HG02798 (cell line): ENCODE measurements at regions not wholly inside any gene's neighbourhood (a gene's known extent, or its start where the extent isn't known, plus 50 kb on each side); places are given as distances from the start of the nearest gene placed in this dataset.
A peak's percentile ranks its signal among the peaks of the same experiment; 100 is the strongest.

Source experiments
- ATAC-seq: cut with Tn5 transposase; IDR thresholded peaks from one replicate; pipeline ENCODE4 v1.9.1; 2021; ENCODE audit warnings: mild to moderate bottlenecking; ENCODE audit not compliant: unreplicated experiment, poor library complexity

DNA sequence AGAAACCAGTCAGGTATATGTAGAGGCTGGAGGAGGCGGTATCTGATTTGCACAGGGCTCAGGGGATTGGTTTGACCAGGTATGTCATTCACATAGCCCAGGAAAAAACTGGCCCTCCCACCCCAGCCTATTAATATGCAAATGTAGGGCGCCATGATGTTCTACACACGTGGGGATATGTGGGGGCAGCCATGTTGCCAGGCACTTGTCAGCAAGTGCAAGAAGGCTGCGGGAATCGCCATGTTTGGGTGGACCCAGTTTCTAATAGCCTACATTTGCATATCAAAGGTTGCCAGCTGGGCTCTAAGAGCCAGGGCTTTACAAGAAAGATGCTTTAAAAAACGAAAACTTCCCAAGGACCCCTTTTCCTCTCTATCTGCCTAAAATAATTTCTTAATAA is 335.1 kb downstream of the SMARCA1 start:
- ATAC-seq = no peak

DNA sequence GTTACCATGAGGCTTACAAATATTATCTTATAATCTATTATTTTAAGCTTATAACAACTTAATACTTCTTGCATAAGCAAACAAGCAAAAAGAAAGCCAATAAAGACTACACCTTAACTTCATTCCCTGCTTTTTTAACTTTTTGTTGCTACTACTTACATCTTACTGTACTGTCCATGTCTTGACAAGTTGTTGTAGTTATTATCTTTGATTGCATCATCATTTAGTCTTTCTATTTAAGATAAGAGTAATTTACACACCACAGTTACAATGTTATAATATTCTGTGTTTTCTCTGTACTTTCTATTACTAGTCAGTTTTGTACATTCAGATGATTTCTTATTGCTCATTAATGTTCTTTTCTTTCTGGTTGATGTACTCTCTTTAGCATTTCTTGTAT is 346.6 kb downstream of the SMARCA1 start:
- ATAC-seq = no peak

DNA sequence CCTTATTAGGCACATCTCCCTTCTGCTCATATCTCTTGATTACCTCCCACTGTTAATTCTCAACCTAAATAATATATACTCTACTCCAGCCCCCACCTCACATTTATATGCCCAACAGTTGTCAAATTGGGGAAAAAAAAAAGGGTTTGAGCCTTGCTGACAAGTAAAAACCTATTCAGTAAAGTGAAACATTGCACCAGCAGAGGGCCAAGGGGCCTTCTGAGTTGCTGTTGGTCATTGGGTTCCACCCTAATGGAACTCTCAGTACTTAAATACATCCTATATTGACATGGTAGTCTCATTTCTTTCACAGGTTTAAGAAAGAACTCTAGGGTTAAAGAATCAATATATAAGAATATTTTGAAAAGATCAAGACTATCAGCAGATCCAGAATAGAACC is 362.2 kb downstream of the SMARCA1 start:
- no peak for ATAC-seq

DNA sequence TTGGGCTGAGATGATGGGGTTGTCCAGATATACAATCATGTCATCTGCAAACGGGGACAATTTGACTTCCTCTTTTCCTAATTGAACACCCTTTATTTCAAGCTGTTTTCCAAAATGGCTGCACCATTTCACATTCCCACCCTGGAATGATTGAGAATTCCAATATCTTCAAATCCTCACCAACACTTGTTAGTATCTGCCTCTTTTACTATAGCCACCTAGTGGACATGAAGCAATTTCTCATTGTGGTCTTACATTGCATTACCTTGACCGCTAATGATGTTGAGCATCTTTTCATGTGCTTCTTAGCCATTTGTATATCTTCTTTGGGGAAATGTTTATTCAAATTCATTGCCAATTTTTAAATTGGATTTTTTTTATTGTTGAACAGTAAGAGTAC is 364.8 kb downstream of the SMARCA1 start:
- no peak for ATAC-seq

DNA sequence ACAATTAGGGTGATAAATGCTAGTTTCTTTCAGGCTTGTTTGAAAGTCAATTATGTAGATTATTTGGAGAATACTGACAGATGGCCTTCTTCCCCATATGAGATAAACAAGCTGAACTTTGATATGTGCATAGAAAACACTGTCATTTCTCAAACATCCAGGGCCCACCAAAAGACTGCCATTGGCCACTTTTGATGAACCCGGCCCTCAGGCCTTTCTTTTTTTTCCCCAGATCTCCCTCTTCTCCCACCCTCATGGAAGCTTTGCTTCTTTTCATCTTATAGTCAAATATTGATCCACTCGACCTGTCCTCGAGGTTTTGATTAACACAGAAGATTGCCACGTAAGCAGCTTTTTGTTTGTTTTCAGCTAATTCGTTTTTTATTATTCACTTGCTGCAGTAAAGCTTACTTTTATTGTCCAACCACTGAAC is 377.4 kb downstream of the SMARCA1 start:
- no peak for ATAC-seq

DNA sequence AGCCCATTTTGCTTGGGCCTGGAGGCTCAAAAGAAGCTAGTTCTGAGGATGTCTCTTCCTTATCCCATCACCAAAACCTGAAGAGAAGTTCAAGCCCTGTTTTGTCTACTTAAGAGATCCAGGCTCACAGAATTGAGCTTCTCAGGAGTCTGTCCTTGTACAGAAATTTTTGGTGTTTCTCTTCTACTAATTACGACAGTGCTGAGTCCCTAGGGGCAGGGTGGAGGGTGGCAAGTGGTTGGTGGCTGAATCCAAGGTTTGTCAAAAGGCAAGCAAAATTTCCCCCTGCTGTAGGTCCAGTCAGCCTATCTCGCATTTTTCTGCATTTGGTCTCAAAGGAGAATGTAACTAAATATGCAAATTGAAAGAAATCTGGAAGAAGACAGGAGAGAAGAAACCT is 377.9 kb downstream of the SMARCA1 start:
- ATAC-seq = no peak

DNA sequence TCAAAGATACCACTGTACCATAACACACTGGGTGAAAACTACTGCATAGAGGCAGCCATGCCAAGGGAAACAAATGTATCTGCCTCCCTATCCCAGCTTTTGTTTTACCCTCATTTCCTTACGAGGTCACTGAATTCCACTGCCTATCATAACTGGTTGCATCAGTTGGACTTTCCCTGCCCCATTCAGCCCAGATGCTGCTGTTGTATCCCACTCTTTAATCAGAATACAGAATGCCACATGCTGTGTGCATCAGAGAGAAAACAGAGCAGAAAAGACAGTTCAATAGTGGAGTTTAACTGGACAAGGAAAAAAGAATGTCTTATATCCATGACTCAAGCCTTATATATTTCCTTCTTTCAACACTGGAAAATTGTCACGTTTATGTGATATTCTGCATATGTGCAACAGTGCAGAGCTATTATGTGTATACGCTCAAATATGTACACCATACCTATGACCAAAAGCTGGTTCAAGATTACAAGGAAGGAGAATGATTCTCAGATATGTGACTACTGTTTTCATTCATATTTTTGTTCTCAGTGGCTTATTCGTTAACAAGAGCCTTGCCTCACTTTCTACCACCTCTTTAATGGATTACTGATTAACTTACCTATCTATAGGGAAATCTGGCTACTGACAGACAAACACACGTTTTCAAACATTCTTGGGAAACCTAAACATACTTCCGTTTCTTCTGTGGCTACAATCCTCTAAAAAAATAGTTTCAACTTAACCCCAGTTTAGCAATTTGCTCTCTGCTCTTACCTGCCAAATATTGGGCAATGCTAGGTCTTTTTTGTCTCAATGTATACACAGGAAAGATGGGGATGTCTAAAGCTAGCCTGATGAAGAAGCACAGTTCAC is 378.9 kb downstream of the SMARCA1 start:
- no peak for ATAC-seq

DNA sequence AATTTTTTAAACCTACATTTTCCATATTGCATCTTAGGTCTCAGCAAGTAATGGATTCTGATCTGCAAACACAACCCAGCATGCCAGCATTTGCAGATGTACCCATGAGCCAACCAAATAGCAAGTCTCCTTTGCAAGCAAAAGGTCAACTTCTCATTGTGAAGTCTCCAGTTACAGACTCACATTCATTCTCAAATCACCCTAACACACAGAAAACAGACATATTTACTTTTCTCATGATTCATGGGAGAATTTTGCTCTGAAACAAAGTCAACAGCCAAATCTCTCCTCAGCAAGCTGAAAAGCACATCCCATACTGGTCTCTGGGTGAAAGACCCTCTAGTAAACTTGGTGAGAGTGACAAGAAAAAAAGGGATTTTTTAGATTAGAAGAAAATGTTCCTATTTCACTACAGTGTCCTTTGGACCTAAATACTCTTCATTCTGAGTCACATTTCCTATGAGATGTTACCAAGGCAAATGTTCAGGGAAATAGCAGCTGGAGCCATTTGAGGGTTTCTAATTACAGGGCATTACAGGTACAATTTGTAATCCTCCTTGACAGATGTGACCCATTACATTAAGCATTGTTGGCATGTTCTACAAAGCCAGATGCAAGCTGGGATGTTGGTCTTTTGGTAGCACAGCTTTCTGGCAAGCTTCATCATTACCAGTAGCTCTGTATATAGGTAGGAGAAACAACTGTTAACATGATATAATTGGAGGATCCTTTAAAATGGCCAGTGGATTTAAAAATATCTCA is 383.3 kb downstream of the SMARCA1 start:
- no peak for ATAC-seq

DNA sequence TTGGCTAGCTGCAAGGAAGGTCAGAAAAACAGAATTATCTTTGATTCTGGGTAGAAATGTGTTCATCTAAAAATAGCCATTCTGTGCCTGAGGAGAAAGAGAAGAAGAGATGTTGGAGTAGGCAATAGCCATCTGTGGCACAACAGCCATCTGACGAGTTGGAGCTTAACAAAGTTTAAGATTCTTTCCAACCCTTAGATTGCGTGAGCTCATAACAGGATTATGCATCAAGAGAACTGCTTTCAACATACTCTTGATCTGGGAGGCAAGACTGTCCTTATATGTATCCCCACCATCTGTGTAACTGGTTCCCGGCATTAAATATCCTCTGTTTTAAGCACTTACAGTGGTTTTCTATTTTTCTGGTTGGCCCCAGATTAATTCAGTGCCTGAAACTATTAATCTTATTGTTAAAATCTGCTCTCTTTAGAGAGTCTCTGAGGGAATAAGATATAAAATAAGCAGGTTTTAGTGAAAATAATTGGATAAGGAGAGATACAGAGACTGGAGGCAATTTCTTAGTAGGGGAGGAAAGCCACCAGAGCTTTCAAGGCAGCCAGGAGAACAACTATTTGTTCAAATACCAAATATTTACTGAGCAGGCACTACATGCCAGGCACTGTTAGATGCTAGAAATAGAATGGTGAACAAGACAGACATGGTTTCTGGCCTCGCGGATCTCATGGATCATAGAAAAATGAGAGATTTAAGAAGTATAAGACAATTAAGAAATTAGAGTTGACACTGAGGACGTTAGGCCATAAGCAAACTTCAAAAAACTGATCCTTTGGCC is 398.0 kb downstream of the SMARCA1 start:
- ATAC-seq = no peak

DNA sequence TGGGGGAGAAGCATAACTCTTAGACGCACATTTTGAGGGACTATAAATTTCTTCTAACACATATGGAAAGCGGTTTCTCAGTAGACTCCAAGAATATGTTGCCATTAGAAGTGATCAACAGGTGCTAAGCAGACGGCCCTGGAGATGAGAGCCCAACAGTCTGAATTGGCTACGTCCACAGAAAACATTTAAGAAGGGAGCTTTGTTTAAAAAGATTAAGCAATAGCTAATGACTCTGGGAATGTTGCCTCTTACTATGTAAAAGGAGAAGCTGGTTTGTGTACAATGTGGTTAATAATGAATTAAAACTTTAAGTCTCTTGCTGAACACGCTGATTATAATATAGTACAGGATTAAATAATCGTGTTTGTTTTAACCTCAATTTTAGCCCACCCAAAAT is 399.5 kb downstream of the SMARCA1 start:
- ATAC-seq = no peak

DNA sequence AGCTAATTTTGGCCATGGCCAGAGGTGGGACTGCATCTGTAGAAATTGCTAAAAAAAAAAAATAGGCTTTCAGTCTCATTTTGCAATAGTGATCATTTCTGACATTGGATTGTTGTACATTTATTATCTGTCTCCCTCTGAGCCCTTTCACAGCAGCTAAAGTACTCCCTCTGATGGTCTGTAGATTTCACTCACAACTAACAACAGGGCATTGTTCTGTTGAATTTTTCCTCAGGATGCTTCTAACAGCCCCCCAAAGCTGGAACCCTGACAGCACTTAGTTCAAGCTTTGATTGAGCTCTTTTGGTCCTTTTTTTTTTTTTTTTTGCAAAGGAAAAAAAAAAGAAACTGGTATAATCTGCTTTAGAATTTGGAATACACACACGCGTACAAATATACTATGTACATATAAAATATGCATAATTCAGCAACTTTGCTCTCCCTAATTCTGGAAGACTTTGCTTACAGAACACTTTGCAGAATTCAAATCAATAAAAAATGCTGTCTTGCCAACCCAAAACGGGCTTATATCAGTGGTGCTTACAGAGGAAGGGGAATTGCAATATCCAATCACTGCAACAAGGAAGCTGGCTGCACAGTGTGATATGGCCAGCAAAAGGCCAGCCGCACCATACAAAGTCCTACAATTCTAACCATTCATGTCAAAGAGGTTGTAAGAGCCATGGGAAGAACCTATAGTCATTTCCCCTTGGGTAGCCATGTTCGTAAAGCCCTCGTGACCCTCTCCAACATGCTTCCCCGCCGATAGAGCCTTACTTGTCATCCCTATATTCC is 406.4 kb downstream of the SMARCA1 start:
- no peak for ATAC-seq

DNA sequence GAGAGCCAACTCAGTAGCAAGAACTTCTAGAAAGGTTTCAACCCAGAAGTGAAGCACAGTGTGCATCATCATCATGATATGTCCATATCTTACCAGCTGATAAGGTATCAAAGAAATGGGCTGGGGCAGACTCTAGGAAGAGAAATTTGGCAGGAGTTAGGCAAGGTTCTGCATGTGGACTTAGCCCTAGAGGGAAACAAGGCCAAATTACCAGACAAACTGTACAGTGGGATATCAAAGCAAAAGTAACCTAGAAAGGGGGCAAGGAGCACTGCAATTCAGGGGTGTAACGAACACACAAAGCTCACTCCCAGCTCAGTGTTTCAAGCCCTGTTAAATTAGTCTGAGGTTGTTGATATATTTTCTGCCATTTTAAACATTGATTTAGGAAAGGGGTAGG is 407.4 kb downstream of the SMARCA1 start:
- no peak for ATAC-seq

DNA sequence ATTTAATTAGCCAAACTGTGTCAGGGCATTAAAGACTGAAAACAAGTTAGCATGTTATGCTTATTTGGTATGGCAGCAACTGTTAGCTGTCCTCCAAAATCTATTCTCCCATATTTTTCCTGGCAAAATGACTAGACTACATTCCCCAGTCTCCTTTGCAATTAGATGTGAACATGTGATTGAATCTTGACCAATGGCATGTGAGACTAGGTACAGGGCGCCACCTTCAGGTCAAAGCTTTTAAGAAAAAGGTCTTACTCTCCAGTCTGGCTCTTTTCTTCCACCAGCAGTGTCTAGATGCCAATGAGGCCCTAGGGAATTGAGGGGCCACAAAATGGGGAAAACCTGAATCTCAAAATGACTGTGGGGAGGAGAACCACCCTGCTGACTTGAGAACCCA is 408.2 kb downstream of the SMARCA1 start:
- peak; percentile 61 for ATAC-seq

DNA sequence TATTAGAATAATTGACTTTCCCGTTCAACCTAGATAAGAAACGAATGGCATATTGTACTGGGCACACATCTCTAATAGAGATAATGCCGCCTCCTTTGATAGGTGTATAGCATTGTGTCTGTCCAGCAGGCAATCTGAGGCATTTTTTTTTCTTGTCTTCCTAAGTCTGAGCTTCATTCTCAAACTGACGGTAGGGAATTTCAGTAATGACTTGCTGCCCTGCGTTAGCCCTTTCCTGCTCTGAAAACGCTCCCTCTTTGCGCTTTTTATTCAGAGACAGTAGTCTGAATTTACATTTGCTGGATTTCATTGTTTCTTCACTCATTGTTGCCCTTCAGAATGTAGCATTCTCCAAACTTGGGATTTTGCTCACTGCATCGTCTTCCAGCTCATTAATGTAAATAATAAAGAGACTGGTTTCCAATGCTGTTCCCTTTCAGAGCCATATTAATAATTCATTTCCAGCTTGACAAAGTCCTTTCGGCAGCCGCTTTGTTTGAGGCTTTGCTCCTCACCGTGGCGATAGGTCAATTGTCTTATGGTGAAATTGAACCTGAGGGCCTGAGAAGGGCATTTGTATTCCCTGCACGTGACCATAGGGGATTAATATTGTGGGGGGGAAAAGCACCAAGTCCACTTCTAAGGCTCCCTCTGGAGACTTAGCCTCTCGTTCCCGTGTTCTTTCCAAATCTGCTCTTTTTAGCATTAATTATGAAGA is 412.1 kb downstream of the SMARCA1 start:
- ATAC-seq = no peak

DNA sequence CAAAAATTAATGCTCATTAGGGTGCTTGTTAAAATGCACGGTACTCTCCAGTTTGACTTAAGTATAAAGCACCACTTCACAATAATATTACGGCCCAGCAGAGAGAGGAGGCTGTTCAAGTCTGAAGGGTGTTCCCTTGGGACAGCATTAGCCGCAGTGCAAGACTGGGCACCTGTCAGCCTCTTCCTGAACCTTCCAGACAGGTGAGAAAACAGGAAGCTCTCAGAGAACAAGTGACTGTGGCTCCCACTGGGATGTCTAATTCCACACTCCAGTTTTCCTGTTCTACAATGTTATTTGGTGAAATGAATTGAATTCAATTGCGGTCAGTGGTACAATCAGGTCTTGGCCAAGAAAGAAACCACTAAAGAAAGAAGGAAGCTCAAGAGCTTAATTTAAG is 414.4 kb downstream of the SMARCA1 start:
- ATAC-seq = no peak

DNA sequence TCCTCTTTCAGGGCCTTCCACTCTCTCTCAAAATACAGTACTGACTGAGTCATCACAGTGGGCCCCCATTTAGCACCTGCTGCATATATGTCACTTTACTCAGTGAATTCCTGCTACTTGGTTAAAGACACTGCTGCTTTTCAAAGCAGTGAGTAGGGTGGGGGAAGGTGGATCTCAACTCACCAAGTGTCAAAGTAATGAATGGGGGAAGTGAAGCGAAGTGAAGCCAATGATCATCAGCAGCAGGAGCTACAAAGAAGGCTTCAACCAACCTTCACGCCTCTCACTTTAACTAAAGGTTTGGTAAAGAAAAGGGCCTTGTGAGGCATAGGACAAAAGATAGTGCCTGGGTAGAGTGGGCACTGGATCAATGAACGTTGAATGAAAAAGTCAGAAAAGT is 424.1 kb downstream of the SMARCA1 start:
- ATAC-seq = no peak

DNA sequence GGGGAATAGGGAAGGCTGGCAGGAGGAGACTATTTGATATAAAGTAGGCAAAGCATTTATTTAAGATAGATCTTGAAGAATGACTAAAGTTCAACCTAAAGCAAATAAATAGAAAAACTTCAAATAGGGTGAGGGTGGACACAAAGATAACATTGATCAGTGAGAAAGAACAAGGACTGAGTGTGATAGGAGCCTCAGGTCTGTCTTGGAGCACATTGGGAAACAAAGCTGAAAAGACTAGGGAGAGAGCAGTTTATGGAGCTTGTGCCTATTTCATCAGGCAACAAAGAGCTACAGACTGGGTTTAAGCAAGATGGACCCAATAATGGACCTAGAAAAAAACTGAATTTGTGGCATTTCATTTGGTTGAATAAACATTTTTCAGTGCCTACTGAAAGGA is 425.6 kb downstream of the SMARCA1 start:
- ATAC-seq = no peak

DNA sequence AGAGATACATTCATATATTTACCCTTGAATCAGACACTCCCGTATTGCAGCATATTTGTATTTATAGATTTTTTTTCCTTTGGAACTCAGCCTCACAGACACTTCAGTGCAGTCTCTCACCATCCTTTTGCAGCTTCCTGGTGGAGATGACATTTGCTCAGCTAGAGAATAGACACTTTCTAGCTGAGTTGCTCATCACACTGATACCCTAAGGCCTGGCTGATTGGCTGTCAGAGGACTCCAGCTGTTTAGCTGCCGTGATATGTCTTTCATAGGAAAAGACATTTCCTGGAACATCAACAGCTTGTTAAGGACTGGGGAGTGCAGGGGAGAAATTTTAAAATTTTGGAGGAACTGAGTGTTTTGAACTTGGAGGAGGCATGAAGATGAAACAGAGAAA is 429.6 kb downstream of the SMARCA1 start:
- ATAC-seq = no peak

DNA sequence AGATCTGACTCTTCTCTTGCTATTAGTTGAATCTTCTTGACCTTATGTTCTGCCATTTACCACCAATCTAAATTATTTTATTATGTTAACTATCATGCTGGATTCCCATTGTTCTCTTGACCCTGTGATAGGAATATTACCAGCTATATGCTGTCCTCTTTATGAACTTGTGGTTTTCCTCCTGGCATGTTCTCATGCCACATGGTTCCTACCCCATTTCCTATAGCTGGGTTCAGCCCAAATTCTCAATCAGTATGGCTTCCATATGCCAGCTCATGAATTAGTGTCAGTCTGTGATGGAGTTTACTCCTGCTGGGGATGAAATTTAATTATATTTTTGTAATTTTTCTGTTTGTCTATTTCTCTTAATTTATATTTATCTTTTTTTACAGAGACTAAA is 430.5 kb downstream of the SMARCA1 start:
- ATAC-seq = no peak

DNA sequence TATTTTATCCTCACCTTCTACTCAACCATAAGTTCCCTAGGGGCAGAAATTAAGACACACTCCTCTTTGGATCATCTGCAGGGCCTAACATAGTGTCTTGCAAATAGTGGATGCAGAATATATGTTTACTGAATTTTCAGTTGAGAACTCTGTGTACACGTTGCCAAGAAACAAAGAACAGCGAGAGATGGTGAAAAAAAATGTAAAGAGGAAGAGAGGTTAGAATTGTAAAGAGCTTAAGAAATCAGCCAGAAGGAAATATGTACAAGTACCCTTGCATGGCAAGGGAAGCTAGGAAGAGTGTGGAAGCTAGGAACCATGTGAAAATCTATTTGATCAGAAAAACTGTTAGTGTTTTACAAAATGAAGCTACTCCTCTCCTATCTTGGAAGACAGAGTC is 431.0 kb downstream of the SMARCA1 start:
- no peak for ATAC-seq
